Activated naive CD8-positive, alpha-beta T cell treated with anti-CD3 and anti-CD28 coated beads, Interleukin-2, amount 50 U/mL, for 24 hours (primary cell): ENCODE measurements at regions not wholly inside any gene's neighbourhood (a gene's known extent, or its start where the extent isn't known, plus 50 kb on each side); places are given as distances from the start of the nearest gene placed in this dataset.

Experiments
- ATAC-seq: fragments of 150-1000 bp; cut with Tn5 transposase; one replicate; pipeline ENCODE4 v1.10.0; 2021
- DNase-seq: peaks from one replicate; pipeline ENCODE4 v3.0.0; 2021
- H3K27ac Mint-ChIP-seq: one replicate; pipeline ENCODE4 v1.8.0; 2021; ENCODE audit warnings: mild to moderate bottlenecking, mixed read lengths
- H3K27me3 Mint-ChIP-seq: one replicate; pipeline ENCODE4 v1.8.0; 2021; ENCODE audit warnings: mixed read lengths
- H3K36me3 Mint-ChIP-seq: one replicate; pipeline ENCODE4 v1.8.0; 2021; ENCODE audit warnings: low read depth, mixed read lengths
- H3K4me1 Mint-ChIP-seq: one replicate; pipeline ENCODE4 v1.8.0; 2021; ENCODE audit warnings: mixed read lengths
- H3K4me3 Mint-ChIP-seq: one replicate; pipeline ENCODE4 v1.8.0; 2021; ENCODE audit warnings: mild to moderate bottlenecking, moderate library complexity, mixed read lengths
- H3K9me3 Mint-ChIP-seq: one replicate; pipeline ENCODE4 v1.8.0; 2021; ENCODE audit warnings: mixed read lengths

GRCh38 chr2:52128081-52128480, 1096.1 kb upstream of the NRXN1 start:
- Mint-ChIP-seq H3K27ac (no peak overlapping the region), H3K9me3 (peaks cover 16% of the 10 kb centered on the region), H3K27me3 (no peaks in the 10 kb centered on the region), H3K36me3 (no peaks in the 10 kb centered on the region), H3K4me3 (no peak overlapping the region), H3K4me1 (no peaks in the 10 kb centered on the region)
- DNase-seq (no peak), ATAC-seq (no peak)

GRCh38 chr2:52127527-52127926, 1095.6 kb upstream of the NRXN1 start:
- H3K4me3 Mint-ChIP-seq = no peak overlapping the region
- H3K27me3 Mint-ChIP-seq = no peaks in the 10 kb centered on the region
- H3K9me3 Mint-ChIP-seq = peaks cover 16% of the 10 kb centered on the region
- H3K27ac Mint-ChIP-seq = no peak overlapping the region
- H3K4me1 Mint-ChIP-seq = no peaks in the 10 kb centered on the region
- DNase-seq (no peak), ATAC-seq (no peak)
- no peaks in the 10 kb centered on the region for H3K36me3 Mint-ChIP-seq

- ATAC-seq = no peak
- H3K27me3 Mint-ChIP-seq = no peaks in the 10 kb centered on the region
- no peak overlapping the region for H3K27ac Mint-ChIP-seq
- DNase-seq = no peak
- no peak overlapping the region for H3K4me3 Mint-ChIP-seq
- no peaks in the 10 kb centered on the region for H3K4me1 Mint-ChIP-seq
- peaks cover 9% of the 10 kb centered on the region for H3K9me3 Mint-ChIP-seq
- H3K36me3 Mint-ChIP-seq = no peaks in the 10 kb centered on the region
Observed at GRCh38 chr2:52117299-52117698, 1085.4 kb upstream of the NRXN1 start.

- no peak overlapping the region for H3K4me3 Mint-ChIP-seq
- no peaks in the 10 kb centered on the region for H3K4me1 Mint-ChIP-seq
- no peaks in the 10 kb centered on the region for H3K27me3 Mint-ChIP-seq
- no peak for ATAC-seq
- no peak for DNase-seq
- peaks cover 15% of the 10 kb centered on the region for H3K9me3 Mint-ChIP-seq
- no peak overlapping the region for H3K27ac Mint-ChIP-seq
- no peaks in the 10 kb centered on the region for H3K36me3 Mint-ChIP-seq
Observed at GRCh38 chr2:52115750-52116149, 1083.8 kb upstream of the NRXN1 start.

- Mint-ChIP-seq H3K4me3 (no peak overlapping the region), H3K9me3 (peaks cover 15% of the 10 kb centered on the region), H3K27ac (no peak overlapping the region), H3K36me3 (no peaks in the 10 kb centered on the region), H3K27me3 (no peaks in the 10 kb centered on the region), H3K4me1 (no peaks in the 10 kb centered on the region)
- ATAC-seq = no peak
- DNase-seq = no peak
Observed at GRCh38 chr2:52113338-52113737, 1081.4 kb upstream of the NRXN1 start.

- DNase-seq (no peak), ATAC-seq (no peak)
- Mint-ChIP-seq H3K36me3 (no peaks in the 10 kb centered on the region), H3K4me1 (no peaks in the 10 kb centered on the region), H3K27ac (no peak overlapping the region), H3K4me3 (no peak overlapping the region), H3K27me3 (no peaks in the 10 kb centered on the region), H3K9me3 (peaks cover 22% of the 10 kb centered on the region)
Observed at GRCh38 chr2:52112141-52112540, 1080.2 kb upstream of the NRXN1 start.

- ATAC-seq (no peak), DNase-seq (no peak)
- no peaks in the 10 kb centered on the region for H3K27me3 Mint-ChIP-seq
- no peaks in the 10 kb centered on the region for H3K4me1 Mint-ChIP-seq
- H3K9me3 Mint-ChIP-seq = peaks cover 14% of the 10 kb centered on the region
- no peak overlapping the region for H3K27ac Mint-ChIP-seq
- no peaks in the 10 kb centered on the region for H3K36me3 Mint-ChIP-seq
- no peak overlapping the region for H3K4me3 Mint-ChIP-seq
Observed at GRCh38 chr2:52107124-52107523, 1075.2 kb upstream of the NRXN1 start.

GRCh38 chr2:52097071-52097470, 1065.1 kb upstream of the NRXN1 start:
- H3K27me3 Mint-ChIP-seq = no peaks in the 10 kb centered on the region
- H3K27ac Mint-ChIP-seq = no peak overlapping the region
- H3K36me3 Mint-ChIP-seq = no peaks in the 10 kb centered on the region
- ATAC-seq (no peak), DNase-seq (no peak)
- H3K4me1 Mint-ChIP-seq = no peaks in the 10 kb centered on the region
- H3K9me3 Mint-ChIP-seq = peaks cover 5% of the 10 kb centered on the region
- no peak overlapping the region for H3K4me3 Mint-ChIP-seq

- ATAC-seq = no peak
- no peak overlapping the region for H3K27ac Mint-ChIP-seq
- no peaks in the 10 kb centered on the region for H3K4me1 Mint-ChIP-seq
- H3K36me3 Mint-ChIP-seq = no peaks in the 10 kb centered on the region
- DNase-seq = no peak
- no peaks in the 10 kb centered on the region for H3K9me3 Mint-ChIP-seq
- H3K4me3 Mint-ChIP-seq = no peak overlapping the region
- H3K27me3 Mint-ChIP-seq = no peaks in the 10 kb centered on the region
Observed at GRCh38 chr2:52084759-52085158, 1052.8 kb upstream of the NRXN1 start.

- Mint-ChIP-seq H3K4me3 (no peak overlapping the region), H3K9me3 (no peaks in the 10 kb centered on the region), H3K27ac (no peak overlapping the region), H3K36me3 (no peaks in the 10 kb centered on the region), H3K4me1 (no peaks in the 10 kb centered on the region), H3K27me3 (no peaks in the 10 kb centered on the region)
- ATAC-seq = peak; percentile 28
- DNase-seq = no peak
Observed at GRCh38 chr2:52083214-52083613, 1051.3 kb upstream of the NRXN1 start.

- Mint-ChIP-seq H3K27ac (no peak overlapping the region), H3K4me1 (no peaks in the 10 kb centered on the region), H3K36me3 (no peaks in the 10 kb centered on the region), H3K4me3 (no peak overlapping the region), H3K9me3 (no peaks in the 10 kb centered on the region), H3K27me3 (no peaks in the 10 kb centered on the region)
- DNase-seq (no peak), ATAC-seq (no peak)
Observed at GRCh38 chr2:52082646-52083045, 1050.7 kb upstream of the NRXN1 start.

- ATAC-seq (no peak), DNase-seq (no peak)
- Mint-ChIP-seq H3K36me3 (no peaks in the 10 kb centered on the region), H3K4me3 (no peak overlapping the region), H3K4me1 (no peaks in the 10 kb centered on the region), H3K27ac (no peak overlapping the region), H3K27me3 (no peaks in the 10 kb centered on the region), H3K9me3 (peaks cover 6% of the 10 kb centered on the region)
Observed at GRCh38 chr2:52079602-52080001, 1047.7 kb upstream of the NRXN1 start.

- DNase-seq = no peak
- Mint-ChIP-seq H3K9me3 (peaks cover 6% of the 10 kb centered on the region), H3K4me3 (no peak overlapping the region), H3K27me3 (no peaks in the 10 kb centered on the region), H3K27ac (no peak overlapping the region), H3K4me1 (no peaks in the 10 kb centered on the region), H3K36me3 (no peaks in the 10 kb centered on the region)
- ATAC-seq = no peak
Observed at GRCh38 chr2:52077159-52077558, 1045.2 kb upstream of the NRXN1 start.

- ATAC-seq (no peak), DNase-seq (no peak)
- Mint-ChIP-seq H3K36me3 (no peaks in the 10 kb centered on the region), H3K4me3 (no peak overlapping the region), H3K27ac (no peak overlapping the region), H3K4me1 (no peaks in the 10 kb centered on the region), H3K9me3 (peaks cover 11% of the 10 kb centered on the region), H3K27me3 (no peaks in the 10 kb centered on the region)
Observed at GRCh38 chr2:52074130-52074719, 1042.3 kb upstream of the NRXN1 start.

GRCh38 chr2:52072949-52073348, 1041.0 kb upstream of the NRXN1 start:
- Mint-ChIP-seq H3K27ac (no peak overlapping the region), H3K4me3 (no peak overlapping the region)

GRCh38 chr2:52070665-52071064, 1038.7 kb upstream of the NRXN1 start:
- Mint-ChIP-seq H3K36me3 (no peaks in the 10 kb centered on the region), H3K4me1 (no peaks in the 10 kb centered on the region), H3K9me3 (peaks cover 10% of the 10 kb centered on the region), H3K27me3 (no peaks in the 10 kb centered on the region), H3K27ac (no peak overlapping the region), H3K4me3 (no peak overlapping the region)
- ATAC-seq (no peak), DNase-seq (no peak)

More at GRCh38 chr2:52072949-52073348, 1041.0 kb upstream of the NRXN1 start:
- H3K36me3 Mint-ChIP-seq = no peaks in the 10 kb centered on the region
- no peaks in the 10 kb centered on the region for H3K27me3 Mint-ChIP-seq
- no peaks in the 10 kb centered on the region for H3K4me1 Mint-ChIP-seq
- no peak for ATAC-seq
- DNase-seq = no peak
- H3K9me3 Mint-ChIP-seq = peaks cover 11% of the 10 kb centered on the region
